ENCODE measurements at regions not wholly inside any gene's neighbourhood (a gene's known extent, or its start where the extent isn't known, plus 50 kb on each side); places are given as distances from the start of the nearest gene placed in this dataset.

- Histone ChIP-seq H3K27ac (no peak overlapping the region), H3K4me1 (peaks cover 0 to 6% of the 10 kb centered on the region in 2 donors), H3K9me3 (no peaks in the 10 kb centered on the region), H3K36me3 (no peaks in the 10 kb centered on the region), H3K27me3 (no peaks in the 10 kb centered on the region), H3K4me3 (no peak overlapping the region)
- no peak for DNase-seq (ENCODE audit: low spot score)
- TF ChIP-seq, protein P1, sequence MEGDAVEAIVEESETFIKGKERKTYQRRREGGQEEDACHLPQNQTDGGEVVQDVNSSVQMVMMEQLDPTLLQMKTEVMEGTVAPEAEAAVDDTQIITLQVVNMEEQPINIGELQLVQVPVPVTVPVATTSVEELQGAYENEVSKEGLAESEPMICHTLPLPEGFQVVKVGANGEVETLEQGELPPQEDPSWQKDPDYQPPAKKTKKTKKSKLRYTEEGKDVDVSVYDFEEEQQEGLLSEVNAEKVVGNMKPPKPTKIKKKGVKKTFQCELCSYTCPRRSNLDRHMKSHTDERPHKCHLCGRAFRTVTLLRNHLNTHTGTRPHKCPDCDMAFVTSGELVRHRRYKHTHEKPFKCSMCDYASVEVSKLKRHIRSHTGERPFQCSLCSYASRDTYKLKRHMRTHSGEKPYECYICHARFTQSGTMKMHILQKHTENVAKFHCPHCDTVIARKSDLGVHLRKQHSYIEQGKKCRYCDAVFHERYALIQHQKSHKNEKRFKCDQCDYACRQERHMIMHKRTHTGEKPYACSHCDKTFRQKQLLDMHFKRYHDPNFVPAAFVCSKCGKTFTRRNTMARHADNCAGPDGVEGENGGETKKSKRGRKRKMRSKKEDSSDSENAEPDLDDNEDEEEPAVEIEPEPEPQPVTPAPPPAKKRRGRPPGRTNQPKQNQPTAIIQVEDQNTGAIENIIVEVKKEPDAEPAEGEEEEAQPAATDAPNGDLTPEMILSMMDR (IDR thresholded peaks at IDR 0.05), result no peak
Measured at GRCh38 chr6:166718516-166718915, 91.5 kb upstream of the RPS6KA2 start.

DNA sequence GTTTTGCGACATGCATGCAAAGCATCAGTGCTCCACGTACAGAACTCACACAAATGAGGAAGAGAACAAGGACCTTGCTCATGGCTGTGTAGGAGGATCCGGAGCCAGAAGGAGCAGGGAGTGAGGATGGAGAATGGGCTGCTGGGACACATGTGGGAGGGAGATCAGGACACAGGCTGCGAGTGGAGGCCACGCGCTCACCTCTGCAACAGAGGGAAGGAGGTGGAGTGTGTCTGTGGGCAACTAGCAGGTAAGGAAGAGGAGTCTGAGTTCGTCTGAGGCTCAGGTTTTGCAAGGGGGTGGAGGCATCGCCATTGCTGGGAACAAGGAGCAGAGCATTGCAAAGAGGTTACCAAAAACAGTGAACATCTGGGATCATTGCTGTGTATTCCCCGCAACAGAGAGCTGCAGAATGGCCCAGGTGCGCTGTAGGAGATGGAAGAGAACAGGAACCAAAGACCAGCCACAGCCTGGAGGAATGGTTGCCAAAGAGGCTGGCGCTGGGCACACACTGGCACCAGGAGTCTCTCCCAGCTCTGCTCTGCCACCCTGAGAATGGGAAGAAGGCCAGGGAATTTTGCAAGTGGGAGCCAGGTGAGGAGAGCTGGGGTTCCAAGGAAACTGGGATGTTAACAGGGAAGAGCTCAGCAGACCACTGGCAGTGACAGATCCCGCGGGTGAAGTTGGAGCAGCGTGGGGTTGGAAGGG lies 90.0 kb upstream of the RPS6KA2 start:
- H3K9me3 ChIP-seq, result no peaks in the 10 kb centered on the region
- H3K27me3 ChIP-seq, result no peaks in the 10 kb centered on the region
- DNase-seq (ENCODE audit: low spot score), result no peak
- H3K36me3 ChIP-seq, result no peaks in the 10 kb centered on the region
- TF ChIP-seq, protein P1 (IDR thresholded peaks at IDR 0.05), result no peak
- H3K4me1 ChIP-seq, result peaks cover 0 to 6% of the 10 kb centered on the region in 2 donors
- H3K4me3 ChIP-seq, result no peak overlapping the region
- H3K27ac ChIP-seq, result no peak overlapping the region

GRCh38 chr6:166715992-166716391 lies 88.9 kb upstream of the RPS6KA2 start:
- TF ChIP-seq, protein P1 (IDR thresholded peaks at IDR 0.05), result no peak
- H3K27ac ChIP-seq, result no peak overlapping the region
- peaks cover 0 to 9% of the 10 kb centered on the region in 2 donors for H3K9me3 ChIP-seq
- no peaks in the 10 kb centered on the region for H3K27me3 ChIP-seq
- peaks cover 0 to 6% of the 10 kb centered on the region in 2 donors for H3K4me1 ChIP-seq
- H3K36me3 ChIP-seq, result no peaks in the 10 kb centered on the region
- DNase-seq (ENCODE audit: low spot score), result no peak
- no peak overlapping the region for H3K4me3 ChIP-seq

- Histone ChIP-seq H3K27me3 (no peaks in the 10 kb centered on the region), H3K9me3 (peaks cover 0 to 13% of the 10 kb centered on the region in 2 donors), H3K27ac (no peak overlapping the region), H3K4me3 (no peak overlapping the region), H3K36me3 (no peaks in the 10 kb centered on the region), H3K4me1 (peaks cover 0 to 6% of the 10 kb centered on the region in 2 donors)
- no peak for DNase-seq (ENCODE audit: low spot score)
- TF ChIP-seq, protein P1 (IDR thresholded peaks at IDR 0.05), result no peak
Measured at GRCh38 chr6:166715065-166715464, 88.0 kb upstream of the RPS6KA2 start.

GRCh38 chr6:166714581-166714980 lies 87.5 kb upstream of the RPS6KA2 start:
- no peak for DNase-seq (ENCODE audit: low spot score)
- TF ChIP-seq, protein P1 (IDR thresholded peaks at IDR 0.05), result no peak
- no peaks in the 10 kb centered on the region for H3K36me3 ChIP-seq

GRCh38 chr6:166714187-166714510 lies 87.1 kb upstream of the RPS6KA2 start:
- TF ChIP-seq, protein P1 (IDR thresholded peaks at IDR 0.05), result no peak
- DNase-seq (ENCODE audit: low spot score), result no peak

More at GRCh38 chr6:166714581-166714980, 87.5 kb upstream of the RPS6KA2 start:
- no peak overlapping the region for H3K4me3 ChIP-seq
- no peaks in the 10 kb centered on the region for H3K27me3 ChIP-seq
- H3K9me3 ChIP-seq, result peaks cover 0 to 13% of the 10 kb centered on the region in 2 donors
- no peak overlapping the region for H3K27ac ChIP-seq
- H3K4me1 ChIP-seq, result peaks cover 0 to 6% of the 10 kb centered on the region in 2 donors

More at GRCh38 chr6:166714187-166714510, 87.1 kb upstream of the RPS6KA2 start:
- Histone ChIP-seq H3K27ac (no peak overlapping the region), H3K4me3 (no peak overlapping the region), H3K36me3 (no peaks in the 10 kb centered on the region), H3K9me3 (peaks cover 0 to 13% of the 10 kb centered on the region in 2 donors), H3K4me1 (peaks cover 0 to 6% of the 10 kb centered on the region in 2 donors), H3K27me3 (no peaks in the 10 kb centered on the region)

Measured in right atrium auricular region (tissue), 2 donors.